Fibroblast of lung (primary cell): ENCODE measurements at regions not wholly inside any gene's neighbourhood (a gene's known extent, or its start where the extent isn't known, plus 50 kb on each side); places are given as distances from the start of the nearest gene placed in this dataset.

Source experiments
- DNase-seq, 2 donors: peaks; one replicate each; pipeline versions ENCODE4 v3.0.0 to v3.0.0-alpha.2; 2010; ENCODE audit warnings: low read depth in 2 of 2
- H2AFZ ChIP-seq: 2 replicates; pipeline ENCODE4 v1.5.1; 2012; ENCODE audit warnings: low read length, control low read depth, inconsistent platforms
- H3K27ac ChIP-seq: 2 replicates; pipeline ENCODE4 v1.5.1; 2011; ENCODE audit warnings: low read length, control low read depth; ENCODE audit not compliant: insufficient read depth
- H3K27me3 ChIP-seq: 2 replicates; pipeline ENCODE4 v1.5.1; 2011; ENCODE audit warnings: mild to moderate bottlenecking, low read length; ENCODE audit not compliant: control insufficient read depth, insufficient read depth
- H3K36me3 ChIP-seq: 2 replicates; pipeline ENCODE4 v1.5.1; 2011; ENCODE audit warnings: low read length; ENCODE audit not compliant: control insufficient read depth, insufficient read depth
- H3K4me1 ChIP-seq: 2 replicates; pipeline ENCODE4 v1.5.1; 2011; ENCODE audit warnings: low read length; ENCODE audit not compliant: control insufficient read depth, insufficient read depth; ENCODE audit errors: extremely low read depth
- H3K4me2 ChIP-seq: 2 replicates; pipeline ENCODE4 v1.5.1; 2011; ENCODE audit warnings: low read length, control low read depth; ENCODE audit not compliant: insufficient read depth; ENCODE audit errors: extremely low read depth
- H3K4me3 ChIP-seq, 4 experiments: fragments of 200-600 bp in 1 of 4; sonication (generic) in 1 of 4; replicated peaks in 1 of 4; 2 replicates each; pipeline ENCODE4 v1.5.1; 2011 to 2016; ENCODE audit warnings: low read length in 4 of 4, low read depth in 3 of 4, mild to moderate bottlenecking in 3 of 4, control low read depth in 2 of 4, inconsistent platforms in 1 of 4, mixed read lengths in 1 of 4; ENCODE audit not compliant: insufficient read depth in 1 of 4; ENCODE audit errors: control extremely low read depth in 1 of 4
- H3K79me2 ChIP-seq: 2 replicates; pipeline ENCODE4 v1.5.1; 2012; ENCODE audit warnings: mild to moderate bottlenecking, low read length, inconsistent platforms; ENCODE audit not compliant: control insufficient read depth, insufficient read depth
- H3K9ac ChIP-seq: 2 replicates; pipeline ENCODE4 v1.5.1; 2011; ENCODE audit warnings: mild to moderate bottlenecking, low read length, control low read depth; ENCODE audit not compliant: insufficient read depth
- H3K9me3 ChIP-seq: 2 replicates; pipeline ENCODE4 v1.5.1; 2012; ENCODE audit warnings: low read depth, low read length; ENCODE audit not compliant: control insufficient read depth, insufficient read depth
- H4K20me1 ChIP-seq: 2 replicates; pipeline ENCODE4 v1.5.1; 2011; ENCODE audit warnings: low read length; ENCODE audit not compliant: control insufficient read depth, insufficient read depth; ENCODE audit errors: extremely low read depth
- CTCF ChIP-seq, 2 donors: IDR thresholded peaks in 1 of 2; conservative IDR thresholded peaks in 1 of 2; 1 replicate in 1 of 2; 2 replicates in 1 of 2; pipeline ENCODE4 v1.5.1; 2011 to 2012; ENCODE audit warnings: low read length in 2 of 2, control low read depth in 1 of 2, inconsistent platforms in 1 of 2, low read depth in 1 of 2, mild to moderate bottlenecking in 1 of 2
- EZH2 ChIP-seq: IDR thresholded peaks from 2 replicates; pipeline ENCODE4 v1.5.1; 2012; ENCODE audit warnings: low read length, control low read depth, mild to moderate bottlenecking; ENCODE audit errors: missing control alignments

GRCh38 chr5:102700120-102700831, 54.8 kb upstream of the PAM start:
- no peak overlapping the region for H3K27ac ChIP-seq

GRCh38 chr5:102700916-102701315, 54.2 kb upstream of the PAM start:
- no peak overlapping the region for H3K4me2 ChIP-seq
- H3K36me3 ChIP-seq = no peaks in the 10 kb centered on the region
- H3K27ac ChIP-seq = no peak overlapping the region
- H3K4me3 ChIP-seq = no peak overlapping the region
- no peak overlapping the region for H3K9ac ChIP-seq
- H3K9me3 ChIP-seq = no peaks in the 10 kb centered on the region
- H3K27me3 ChIP-seq = no peaks in the 10 kb centered on the region
- no peaks in the 10 kb centered on the region for H3K4me1 ChIP-seq
- H4K20me1 ChIP-seq = no peaks in the 10 kb centered on the region
- H3K79me2 ChIP-seq = no peaks in the 10 kb centered on the region
- DNase-seq = no peak
- no peak overlapping the region for H2AFZ ChIP-seq
- TF ChIP-seq EZH2 = no peak
- TF ChIP-seq CTCF (conservative IDR thresholded peaks at IDR 0.05 in 1 of 2, IDR thresholded peaks at IDR 0.05 in 1 of 2; ENCODE audit: low read depth in 1 of 2, low read length in 2 of 2) = no peak

More at GRCh38 chr5:102700120-102700831, 54.8 kb upstream of the PAM start:
- Histone ChIP-seq H3K79me2 (no peaks in the 10 kb centered on the region), H3K36me3 (no peaks in the 10 kb centered on the region), H3K4me1 (no peaks in the 10 kb centered on the region), H3K27me3 (no peaks in the 10 kb centered on the region), H3K9ac (no peak overlapping the region), H3K4me2 (no peak overlapping the region), H3K9me3 (no peaks in the 10 kb centered on the region), H2AFZ (no peak overlapping the region), H3K4me3 (no peak overlapping the region), H4K20me1 (no peaks in the 10 kb centered on the region)
- TF ChIP-seq CTCF (conservative IDR thresholded peaks at IDR 0.05 in 1 of 2, IDR thresholded peaks at IDR 0.05 in 1 of 2; ENCODE audit: low read depth in 1 of 2, low read length in 2 of 2) = no peak
- no peak for TF ChIP-seq EZH2
- DNase-seq = no peak

DNA sequence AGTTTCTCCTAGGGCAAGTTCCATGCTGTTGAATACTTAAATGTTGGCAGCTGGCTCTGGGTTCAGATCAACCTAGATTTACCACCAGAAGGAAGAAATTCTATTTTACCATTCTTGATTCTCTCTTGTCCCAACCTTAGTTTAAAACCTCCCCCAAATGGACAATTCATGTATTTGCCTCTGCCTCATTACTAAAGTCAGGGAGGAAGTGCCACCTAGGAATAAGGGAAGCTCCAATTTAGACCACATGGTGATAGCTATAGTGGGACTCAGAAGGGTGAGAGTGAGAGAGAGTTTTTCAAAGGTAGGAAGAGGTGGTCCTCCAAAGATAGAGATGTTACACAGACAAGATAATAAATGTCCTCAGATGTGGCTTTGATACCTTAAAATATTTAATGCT, 53.4 kb upstream of the PAM start:
- H3K27ac ChIP-seq = no peak overlapping the region
- no peaks in the 10 kb centered on the region for H3K27me3 ChIP-seq
- H3K4me2 ChIP-seq = no peak overlapping the region
- no peaks in the 10 kb centered on the region for H3K9me3 ChIP-seq
- no peaks in the 10 kb centered on the region for H4K20me1 ChIP-seq
- no peaks in the 10 kb centered on the region for H3K4me1 ChIP-seq
- no peak for DNase-seq
- no peak overlapping the region for H3K4me3 ChIP-seq
- H3K9ac ChIP-seq = no peak overlapping the region
- H2AFZ ChIP-seq = no peak overlapping the region
- H3K79me2 ChIP-seq = no peaks in the 10 kb centered on the region
- TF ChIP-seq EZH2 = no peak
- no peaks in the 10 kb centered on the region for H3K36me3 ChIP-seq
